IPS-20b (cell line): ENCODE measurements at regions not wholly inside any gene's neighbourhood (a gene's known extent, or its start where the extent isn't known, plus 50 kb on each side); places are given as distances from the start of the nearest gene placed in this dataset.
"Not testable (repeated sequence)": the region's sequence is repeated elsewhere in the genome, so short reads cannot be mapped to it uniquely, and the experiment has no call there.

Source experiments
- H3K27ac ChIP-seq: one replicate; pipeline ENCODE4 v1.5.1; 2013; ENCODE audit warnings: low read length
- H3K27me3 ChIP-seq: 2 replicates; pipeline ENCODE4 v1.6.1; 2013; ENCODE audit warnings: mild to moderate bottlenecking, low read length, inconsistent platforms; ENCODE audit not compliant: insufficient read depth
- H3K36me3 ChIP-seq: 2 replicates; pipeline ENCODE4 v1.6.1; 2013; ENCODE audit warnings: low read depth, mild to moderate bottlenecking, inconsistent platforms, low read length, moderate library complexity; ENCODE audit not compliant: insufficient read depth
- H3K4me1 ChIP-seq: 2 replicates; pipeline ENCODE4 v1.6.1; 2013; ENCODE audit warnings: mild to moderate bottlenecking, control low read depth, inconsistent platforms, low read length, moderate library complexity; ENCODE audit not compliant: insufficient read depth
- H3K4me3 ChIP-seq: 2 replicates; pipeline ENCODE4 v1.5.1; 2013; ENCODE audit warnings: mild to moderate bottlenecking, low read length, inconsistent platforms
- H3K9ac ChIP-seq: 2 replicates; pipeline ENCODE4 v1.6.1; 2013; ENCODE audit warnings: low read depth, mild to moderate bottlenecking, inconsistent platforms, low read length, moderate library complexity
- H3K9me3 ChIP-seq: 2 replicates; pipeline ENCODE4 v1.6.1; 2013; ENCODE audit warnings: mild to moderate bottlenecking, low read depth, low read length, inconsistent platforms; ENCODE audit not compliant: insufficient read depth

- H3K9me3 ChIP-seq: peaks cover 20% of the 10 kb centered on the region
- no peak overlapping the region for H3K4me3 ChIP-seq
- no peak overlapping the region for H3K9ac ChIP-seq
- H3K27ac ChIP-seq: no peak overlapping the region
- no peaks in the 10 kb centered on the region for H3K36me3 ChIP-seq
- no peaks in the 10 kb centered on the region for H3K27me3 ChIP-seq
- no peaks in the 10 kb centered on the region for H3K4me1 ChIP-seq
These were observed 1241.2 kb upstream of the CDH2 start for GRCh38 chr18:29418136-29418535.

GRCh38 chr18:29406996-29407395, 1230.1 kb upstream of the CDH2 start:
- Histone ChIP-seq H3K9me3 (peaks cover 7% of the 10 kb centered on the region; the same call in 1 of the 2 replicates), H3K4me3 (no peak overlapping the region), H3K27me3 (no peaks in the 10 kb centered on the region), H3K27ac (no peak overlapping the region), H3K36me3 (no peaks in the 10 kb centered on the region), H3K4me1 (no peaks in the 10 kb centered on the region), H3K9ac (no peak overlapping the region)

GRCh38 chr18:29397536-29397935, 1220.6 kb upstream of the CDH2 start:
- Histone ChIP-seq H3K4me1 (no peaks in the 10 kb centered on the region), H3K27ac (no peak overlapping the region), H3K36me3 (no peaks in the 10 kb centered on the region), H3K9me3 (no peaks in the 10 kb centered on the region; the same call in 1 of the 2 replicates), H3K4me3 (no peak overlapping the region), H3K27me3 (no peaks in the 10 kb centered on the region), H3K9ac (no peak overlapping the region)

GRCh38 chr18:29383311-29384273, 1206.7 kb upstream of the CDH2 start:
- no peaks in the 10 kb centered on the region for H3K36me3 ChIP-seq
- no peaks in the 10 kb centered on the region for H3K9me3 ChIP-seq
- no peak overlapping the region for H3K9ac ChIP-seq
- no peak overlapping the region for H3K4me3 ChIP-seq
- H3K27me3 ChIP-seq: no peaks in the 10 kb centered on the region
- H3K4me1 ChIP-seq: no peaks in the 10 kb centered on the region
- no peak overlapping the region for H3K27ac ChIP-seq

- Histone ChIP-seq H3K4me1 (no peaks in the 10 kb centered on the region), H3K9me3 (peaks cover 6% of the 10 kb centered on the region; the same call in 1 of the 2 replicates), H3K27me3 (no peaks in the 10 kb centered on the region), H3K36me3 (no peaks in the 10 kb centered on the region), H3K4me3 (no peak overlapping the region), H3K9ac (no peak overlapping the region), H3K27ac (no peak overlapping the region)
These were observed 1201.8 kb upstream of the CDH2 start for GRCh38 chr18:29378651-29379136.

- Histone ChIP-seq H3K4me3 (no peak overlapping the region), H3K9ac (no peak overlapping the region), H3K4me1 (no peaks in the 10 kb centered on the region), H3K9me3 (peaks cover 17% of the 10 kb centered on the region), H3K27me3 (no peaks in the 10 kb centered on the region), H3K27ac (no peak overlapping the region), H3K36me3 (no peaks in the 10 kb centered on the region)
These were observed 1200.4 kb upstream of the CDH2 start for GRCh38 chr18:29377346-29377745.

- Histone ChIP-seq H3K9ac (no peak overlapping the region), H3K36me3 (no peaks in the 10 kb centered on the region), H3K4me3 (no peak overlapping the region), H3K4me1 (no peaks in the 10 kb centered on the region), H3K27ac (no peak overlapping the region), H3K27me3 (no peaks in the 10 kb centered on the region), H3K9me3 (peaks cover 22% of the 10 kb centered on the region)
These were observed 1196.1 kb upstream of the CDH2 start for GRCh38 chr18:29373000-29373399.

GRCh38 chr18:29361843-29362242, 1184.9 kb upstream of the CDH2 start:
- no peak overlapping the region for H3K9ac ChIP-seq
- H3K9me3 ChIP-seq: no peaks in the 10 kb centered on the region
- no peak overlapping the region for H3K4me3 ChIP-seq
- no peak overlapping the region for H3K27ac ChIP-seq
- H3K36me3 ChIP-seq: no peaks in the 10 kb centered on the region
- peaks cover 10% of the 10 kb centered on the region; the same call in 1 of the 2 replicates for H3K4me1 ChIP-seq
- no peaks in the 10 kb centered on the region for H3K27me3 ChIP-seq

GRCh38 chr18:29360659-29361058, 1183.7 kb upstream of the CDH2 start:
- H3K27me3 ChIP-seq, H3K9ac ChIP-seq, H3K27ac ChIP-seq, H3K36me3 ChIP-seq, H3K9me3 ChIP-seq, H3K4me3 ChIP-seq: not testable (repeated sequence)
- H3K4me1 ChIP-seq: peaks cover 10% of the 10 kb centered on the region; the same call in 1 of the 2 replicates

- H3K9ac ChIP-seq, H3K36me3 ChIP-seq, H3K27ac ChIP-seq, H3K9me3 ChIP-seq, H3K27me3 ChIP-seq, H3K4me3 ChIP-seq: not testable (repeated sequence)
- peaks cover 10% of the 10 kb centered on the region; the same call in 1 of the 2 replicates for H3K4me1 ChIP-seq
These were observed 1182.3 kb upstream of the CDH2 start for GRCh38 chr18:29359222-29359621.

- no peak overlapping the region for H3K27ac ChIP-seq
- H3K4me1 ChIP-seq: no peaks in the 10 kb centered on the region
- no peak overlapping the region for H3K4me3 ChIP-seq
- H3K9ac ChIP-seq: no peak overlapping the region
- no peaks in the 10 kb centered on the region for H3K27me3 ChIP-seq
- H3K36me3 ChIP-seq: no peaks in the 10 kb centered on the region
- no peaks in the 10 kb centered on the region for H3K9me3 ChIP-seq
These were observed 1174.2 kb upstream of the CDH2 start for GRCh38 chr18:29351171-29351570.

GRCh38 chr18:29328932-29329331, 1152.0 kb upstream of the CDH2 start:
- Histone ChIP-seq H3K9me3 (no peaks in the 10 kb centered on the region; the same call in 1 of the 2 replicates), H3K27me3 (no peaks in the 10 kb centered on the region), H3K4me1 (peaks cover 16% of the 10 kb centered on the region), H3K27ac (no peak overlapping the region), H3K4me3 (no peak overlapping the region), H3K9ac (no peak overlapping the region), H3K36me3 (no peaks in the 10 kb centered on the region)
